ENCODE measurements at regions not wholly inside any gene's neighbourhood (a gene's known extent, or its start where the extent isn't known, plus 50 kb on each side); places are given as distances from the start of the nearest gene placed in this dataset.

GRCh38 chr2:204031056-204031455 is 94.5 kb downstream of the ICOS start:
- H3K27me3 Mint-ChIP-seq = peaks cover 4% of the 10 kb centered on the region

DNA sequence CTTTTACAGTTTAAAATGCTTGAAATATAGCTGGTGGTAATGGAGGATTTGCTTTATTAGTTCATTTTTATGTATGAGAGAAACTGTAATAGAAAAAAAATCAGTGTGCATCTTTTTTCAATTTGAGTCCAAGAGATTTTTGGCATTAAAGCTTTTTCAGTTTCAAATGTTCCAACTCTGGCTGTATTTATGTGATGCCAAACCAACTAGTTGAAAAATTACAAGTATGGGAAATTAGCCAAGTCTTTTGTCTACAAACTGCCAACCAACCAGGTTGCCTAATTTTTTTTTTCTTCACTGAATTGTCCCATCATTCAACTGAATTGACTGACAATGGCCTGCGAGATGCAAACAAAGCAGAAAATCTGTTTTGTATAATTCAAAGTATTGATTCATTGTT is 95.7 kb downstream of the ICOS start:
- Mint-ChIP-seq H3K4me1 (no peaks in the 10 kb centered on the region), H3K27ac (no peak overlapping the region), H3K27me3 (peaks cover 4% of the 10 kb centered on the region), H3K36me3 (ENCODE audit: low read depth) (no peaks in the 10 kb centered on the region), H3K4me3 (no peak overlapping the region)
- ATAC-seq (no peak), DNase-seq (no peak)
- H3K9me3 ChIP-seq (ENCODE audit: control insufficient read depth, low read length, poor library complexity, severe bottlenecking) = no peaks in the 10 kb centered on the region

More at GRCh38 chr2:204031056-204031455, 94.5 kb downstream of the ICOS start:
- Mint-ChIP-seq H3K4me1 (peaks cover 8% of the 10 kb centered on the region), H3K36me3 (ENCODE audit: low read depth) (no peaks in the 10 kb centered on the region), H3K4me3 (no peak overlapping the region), H3K27ac (no peak overlapping the region)
- ATAC-seq (no peak), DNase-seq (no peak)
- no peaks in the 10 kb centered on the region for H3K9me3 ChIP-seq (ENCODE audit: control insufficient read depth, low read length, poor library complexity, severe bottlenecking)

DNA sequence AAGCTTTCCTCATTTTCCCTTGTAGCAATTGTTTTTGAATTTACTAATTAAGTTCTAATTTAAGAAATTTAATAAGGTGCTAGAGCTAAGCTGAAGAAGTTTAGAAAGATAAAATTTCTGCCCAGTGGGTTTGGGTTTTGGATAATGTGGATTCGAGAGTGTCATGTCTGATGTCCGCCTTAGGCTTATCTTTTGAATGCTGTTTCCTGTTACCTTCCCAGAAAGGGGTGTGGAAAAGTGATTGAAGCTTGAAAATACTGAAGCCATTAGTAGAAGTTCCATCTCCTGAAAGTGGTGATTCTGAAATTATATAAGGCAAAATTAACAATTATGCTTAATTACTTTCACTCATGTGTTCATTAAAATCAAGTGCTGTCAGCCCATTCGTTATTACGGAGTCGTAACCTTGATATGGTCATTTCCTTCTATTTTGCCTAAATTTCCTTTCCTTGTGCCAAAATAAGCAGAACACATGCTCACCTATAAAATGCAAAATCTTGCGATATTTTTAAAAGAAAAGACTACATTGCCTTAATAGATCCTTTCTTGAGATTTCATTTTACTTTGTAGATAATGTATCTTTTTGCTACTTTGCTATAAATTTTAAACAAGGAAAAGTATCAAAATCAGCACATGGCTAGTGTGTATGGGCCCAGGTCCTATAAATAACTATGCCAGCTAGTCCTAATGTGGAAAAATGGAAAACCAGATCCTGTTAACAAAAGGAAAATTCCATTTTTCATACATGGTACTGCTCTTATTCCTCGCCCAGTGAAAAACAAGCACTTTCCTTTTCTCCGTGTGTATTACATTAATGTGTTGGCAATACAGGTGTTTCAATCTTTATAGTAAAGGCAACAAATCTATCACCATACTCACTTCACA is 97.3 kb downstream of the ICOS start:
- Mint-ChIP-seq H3K4me3 (no peak overlapping the region), H3K27ac (no peak overlapping the region), H3K4me1 (no peaks in the 10 kb centered on the region), H3K27me3 (peaks cover 4% of the 10 kb centered on the region), H3K36me3 (ENCODE audit: low read depth) (peaks cover 2% of the 10 kb centered on the region)
- H3K9me3 ChIP-seq (ENCODE audit: control insufficient read depth, low read length, poor library complexity, severe bottlenecking) = no peaks in the 10 kb centered on the region
- ATAC-seq (no peak), DNase-seq (no peak)

DNA sequence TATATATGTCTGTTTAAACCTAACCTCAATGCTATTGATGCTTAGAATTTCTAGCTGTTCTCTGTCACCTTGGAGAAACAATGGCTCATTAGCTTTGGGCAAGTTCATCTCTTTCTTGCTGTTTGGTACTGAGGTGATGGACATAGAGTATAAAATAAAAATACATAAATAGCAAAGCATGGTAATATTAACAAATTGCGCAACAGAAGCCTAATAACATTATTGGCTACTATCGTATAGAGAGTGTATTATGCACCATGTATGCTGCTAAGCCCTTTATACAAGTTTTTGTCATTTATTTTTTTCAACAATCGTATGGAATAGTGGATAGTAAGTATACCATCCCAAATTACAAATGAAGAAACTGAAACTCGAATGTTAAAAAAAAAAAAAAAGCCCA is 100.1 kb downstream of the ICOS start:
- H3K4me1 Mint-ChIP-seq = no peaks in the 10 kb centered on the region
- ATAC-seq = no peak
- no peak for DNase-seq
- no peak overlapping the region for H3K27ac Mint-ChIP-seq
- peaks cover 2% of the 10 kb centered on the region for H3K36me3 Mint-ChIP-seq (ENCODE audit: low read depth)
- H3K4me3 Mint-ChIP-seq = no peak overlapping the region
- H3K9me3 ChIP-seq (ENCODE audit: control insufficient read depth, low read length, poor library complexity, severe bottlenecking) = no peaks in the 10 kb centered on the region
- peaks cover 13% of the 10 kb centered on the region for H3K27me3 Mint-ChIP-seq

DNA sequence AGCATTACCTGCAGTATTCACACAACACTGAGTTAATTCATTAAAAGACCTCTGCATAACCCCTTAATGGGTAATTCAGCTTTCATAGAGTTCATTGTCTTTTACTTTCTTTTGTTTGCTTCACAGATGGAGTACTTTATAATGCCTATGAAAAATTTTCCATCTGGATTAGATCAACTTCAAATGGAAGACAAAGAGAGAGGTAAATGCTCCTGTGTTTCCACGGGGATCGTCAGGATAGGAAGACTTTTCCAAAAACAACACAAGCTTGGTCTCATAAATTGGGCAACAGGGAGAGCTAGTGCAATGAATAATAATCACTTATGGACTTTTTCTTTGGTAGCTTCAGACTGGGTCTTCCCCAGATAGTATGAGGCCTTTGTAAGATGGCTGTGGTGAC is 100.7 kb downstream of the ICOS start:
- Mint-ChIP-seq H3K27ac (no peak overlapping the region), H3K36me3 (ENCODE audit: low read depth) (peaks cover 2% of the 10 kb centered on the region), H3K4me3 (no peak overlapping the region), H3K27me3 (peaks cover 13% of the 10 kb centered on the region), H3K4me1 (no peaks in the 10 kb centered on the region)
- DNase-seq (no peak), ATAC-seq (no peak)
- no peaks in the 10 kb centered on the region for H3K9me3 ChIP-seq (ENCODE audit: control insufficient read depth, low read length, poor library complexity, severe bottlenecking)

DNA sequence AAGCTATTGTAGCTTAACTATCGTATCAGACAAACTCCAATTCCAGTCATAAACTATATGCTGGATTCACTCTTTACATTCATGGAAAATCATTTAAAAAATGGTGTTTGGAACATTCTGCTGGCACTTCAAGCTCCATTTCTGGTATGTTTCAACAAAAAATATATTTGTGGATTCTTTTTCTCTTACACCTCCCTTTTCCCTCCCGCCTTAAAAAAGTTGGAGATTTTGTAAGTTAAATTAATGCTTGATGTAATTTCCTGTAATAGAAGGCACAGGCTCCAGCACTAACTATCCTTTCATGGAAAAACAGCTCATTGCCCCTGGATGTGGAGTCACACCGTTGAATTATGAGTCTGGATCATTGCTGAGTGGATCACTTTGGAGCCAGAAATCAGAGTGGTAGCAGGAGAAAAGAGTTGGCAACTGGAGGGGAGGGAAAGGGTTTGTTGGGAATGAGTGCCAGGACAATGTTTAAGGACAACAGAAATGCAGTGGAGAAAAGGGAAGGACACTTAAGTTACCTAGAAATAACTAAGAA is 102.8 kb downstream of the ICOS start:
- Mint-ChIP-seq H3K36me3 (ENCODE audit: low read depth) (peaks cover 4% of the 10 kb centered on the region), H3K4me3 (no peak overlapping the region), H3K27ac (no peak overlapping the region), H3K27me3 (peaks cover 11% of the 10 kb centered on the region), H3K4me1 (peaks cover 3% of the 10 kb centered on the region)
- ATAC-seq (no peak), DNase-seq (no peak)
- no peaks in the 10 kb centered on the region for H3K9me3 ChIP-seq (ENCODE audit: control insufficient read depth, low read length, poor library complexity, severe bottlenecking)

DNA sequence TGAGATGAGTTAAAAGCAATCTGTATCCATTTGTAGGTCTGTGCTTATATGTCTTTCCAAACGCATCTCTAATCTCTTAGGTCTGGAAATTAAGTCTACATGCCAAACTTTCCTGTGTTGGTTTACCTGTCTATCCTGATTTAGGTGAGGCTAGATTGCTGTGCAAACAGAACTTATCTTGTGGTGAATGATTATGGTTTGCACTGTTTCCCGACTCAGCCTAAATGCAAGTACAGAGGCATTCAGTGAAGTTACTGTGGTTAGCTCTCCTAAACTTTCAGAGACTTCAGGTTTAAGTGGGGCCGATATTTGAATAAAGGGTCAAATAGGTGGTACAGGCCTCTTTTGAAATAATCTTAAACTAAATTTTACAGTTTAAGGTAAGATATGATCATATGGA is 103.5 kb downstream of the ICOS start:
- Mint-ChIP-seq H3K27ac (no peak overlapping the region), H3K4me3 (no peak overlapping the region), H3K36me3 (ENCODE audit: low read depth) (peaks cover 4% of the 10 kb centered on the region), H3K4me1 (peaks cover 9% of the 10 kb centered on the region), H3K27me3 (peaks cover 9% of the 10 kb centered on the region)
- H3K9me3 ChIP-seq (ENCODE audit: control insufficient read depth, low read length, poor library complexity, severe bottlenecking) = no peaks in the 10 kb centered on the region
- ATAC-seq = no peak
- no peak for DNase-seq

DNA sequence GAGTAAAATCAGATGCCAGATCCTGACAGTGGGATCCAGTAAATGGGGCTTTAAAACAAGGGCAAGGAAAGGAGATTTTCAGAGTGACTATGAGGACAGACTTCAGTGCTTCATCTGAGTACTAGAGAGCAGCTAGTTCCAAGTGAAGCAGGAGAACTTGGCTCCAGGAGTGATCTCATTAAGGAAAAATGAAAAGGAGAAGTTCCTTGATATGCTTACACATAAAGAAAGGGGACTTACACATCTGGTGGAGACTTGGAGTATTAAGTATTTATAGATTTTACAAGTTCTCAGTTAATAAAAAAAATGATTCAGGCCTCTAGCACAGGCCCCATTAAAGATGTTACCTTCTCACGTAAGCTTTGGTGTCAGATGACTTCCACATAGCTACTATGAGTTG is 105.8 kb downstream of the ICOS start:
- peaks cover 10% of the 10 kb centered on the region for H3K4me1 Mint-ChIP-seq
- H3K4me3 Mint-ChIP-seq = no peak overlapping the region
- DNase-seq = no peak
- peaks cover 9% of the 10 kb centered on the region for H3K27me3 Mint-ChIP-seq
- peaks cover 4% of the 10 kb centered on the region for H3K36me3 Mint-ChIP-seq (ENCODE audit: low read depth)
- H3K9me3 ChIP-seq (ENCODE audit: control insufficient read depth, low read length, poor library complexity, severe bottlenecking) = no peaks in the 10 kb centered on the region
- no peak overlapping the region for H3K27ac Mint-ChIP-seq
- no peak for ATAC-seq

DNA sequence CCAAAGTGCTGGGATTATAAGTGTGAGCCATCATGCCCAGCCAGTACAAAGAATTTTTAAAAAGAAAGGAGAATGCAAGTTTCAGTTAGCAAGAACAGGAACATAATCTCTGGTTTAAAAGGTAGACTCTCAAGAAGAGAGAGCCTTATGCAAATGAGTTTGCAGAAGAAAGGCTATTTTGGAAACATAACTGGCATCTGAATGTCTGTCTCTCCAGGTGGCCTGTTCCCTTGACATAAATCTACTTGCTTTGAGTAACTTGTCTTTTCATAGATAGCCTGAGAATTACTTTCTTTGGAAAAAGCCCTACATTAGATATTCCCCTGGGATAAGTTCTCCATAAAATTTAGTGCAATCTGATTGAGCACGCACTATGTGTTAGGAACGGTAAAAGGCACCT is 109.6 kb downstream of the ICOS start:
- Mint-ChIP-seq H3K27me3 (no peaks in the 10 kb centered on the region), H3K4me3 (no peak overlapping the region), H3K36me3 (ENCODE audit: low read depth) (peaks cover 2% of the 10 kb centered on the region), H3K4me1 (peaks cover 22% of the 10 kb centered on the region), H3K27ac (no peak overlapping the region)
- no peaks in the 10 kb centered on the region for H3K9me3 ChIP-seq (ENCODE audit: control insufficient read depth, low read length, poor library complexity, severe bottlenecking)
- DNase-seq (no peak), ATAC-seq (no peak)

DNA sequence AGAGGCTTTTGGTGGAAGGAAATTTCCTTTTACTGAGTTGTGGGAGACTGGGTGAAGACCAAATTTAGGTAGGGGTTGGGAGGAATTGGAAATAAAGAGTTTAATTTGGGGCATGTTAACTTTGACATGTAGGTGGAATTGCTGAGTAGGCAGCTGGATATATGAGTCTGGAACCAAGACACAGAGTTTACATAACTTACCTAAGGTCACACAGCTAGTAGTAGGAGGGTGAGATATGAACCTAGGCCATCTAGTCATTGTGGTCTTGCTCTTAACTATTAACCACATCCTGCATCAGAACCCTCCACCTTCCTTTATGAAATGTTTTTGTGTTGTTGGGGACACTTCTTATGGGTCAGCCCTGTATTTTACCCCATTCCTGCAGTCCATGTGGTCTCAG is 113.1 kb downstream of the ICOS start:
- no peaks in the 10 kb centered on the region for H3K36me3 Mint-ChIP-seq (ENCODE audit: low read depth)
- ATAC-seq (no peak), DNase-seq (no peak)
- H3K9me3 ChIP-seq (ENCODE audit: control insufficient read depth, low read length, poor library complexity, severe bottlenecking) = no peaks in the 10 kb centered on the region
- no peak overlapping the region for H3K4me3 Mint-ChIP-seq
- H3K27ac Mint-ChIP-seq = no peak overlapping the region
- peaks cover 17% of the 10 kb centered on the region for H3K4me1 Mint-ChIP-seq
- no peaks in the 10 kb centered on the region for H3K27me3 Mint-ChIP-seq

GRCh38 chr2:204050681-204051080 is 114.1 kb downstream of the ICOS start:
- DNase-seq (no peak), ATAC-seq (no peak)
- Mint-ChIP-seq H3K27ac (no peak overlapping the region), H3K27me3 (peaks cover 4% of the 10 kb centered on the region), H3K36me3 (ENCODE audit: low read depth) (no peaks in the 10 kb centered on the region), H3K4me3 (no peak overlapping the region), H3K4me1 (peaks cover 12% of the 10 kb centered on the region)
- H3K9me3 ChIP-seq (ENCODE audit: control insufficient read depth, low read length, poor library complexity, severe bottlenecking) = no peaks in the 10 kb centered on the region

GRCh38 chr2:204051476-204051875 is 114.9 kb downstream of the ICOS start:
- peaks cover 5% of the 10 kb centered on the region for H3K27me3 Mint-ChIP-seq
- H3K4me1 Mint-ChIP-seq = peaks cover 12% of the 10 kb centered on the region
- no peaks in the 10 kb centered on the region for H3K36me3 Mint-ChIP-seq (ENCODE audit: low read depth)
- no peaks in the 10 kb centered on the region for H3K9me3 ChIP-seq (ENCODE audit: control insufficient read depth, low read length, poor library complexity, severe bottlenecking)
- DNase-seq = no peak
- no peak overlapping the region for H3K27ac Mint-ChIP-seq
- peak; percentile 50 for ATAC-seq
- no peak overlapping the region for H3K4me3 Mint-ChIP-seq

DNA sequence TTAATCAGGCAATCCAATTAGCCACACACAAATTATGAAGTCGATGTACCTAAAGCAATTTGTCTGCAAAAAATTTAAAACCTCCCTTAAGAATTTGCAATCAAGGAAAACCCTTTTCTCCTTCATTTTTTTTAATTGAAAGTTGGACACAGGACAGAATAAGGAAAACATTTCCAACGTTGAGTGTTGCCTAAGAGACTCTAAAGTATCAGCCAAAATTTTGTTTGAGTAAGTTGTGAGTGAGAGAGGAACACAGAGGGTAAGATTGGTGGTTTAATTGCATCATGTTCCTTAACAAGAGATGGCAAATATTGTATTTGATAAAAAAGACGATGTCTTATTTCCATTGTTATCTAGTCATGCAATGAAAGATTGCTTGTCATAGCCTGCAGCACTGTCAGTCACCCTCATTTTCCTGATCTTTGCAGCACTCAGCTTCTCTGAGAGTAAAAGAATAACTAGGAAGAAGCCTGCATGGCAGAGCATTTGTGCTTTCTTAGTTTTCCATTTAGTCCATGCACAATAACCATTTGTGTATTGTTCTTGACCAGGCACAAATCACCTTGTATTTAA is 115.5 kb downstream of the ICOS start:
- Mint-ChIP-seq H3K27ac (no peak overlapping the region), H3K36me3 (ENCODE audit: low read depth) (no peaks in the 10 kb centered on the region), H3K27me3 (peaks cover 5% of the 10 kb centered on the region), H3K4me1 (peaks cover 12% of the 10 kb centered on the region), H3K4me3 (no peak overlapping the region)
- no peaks in the 10 kb centered on the region for H3K9me3 ChIP-seq (ENCODE audit: control insufficient read depth, low read length, poor library complexity, severe bottlenecking)
- DNase-seq = no peak
- ATAC-seq = no peak

DNA sequence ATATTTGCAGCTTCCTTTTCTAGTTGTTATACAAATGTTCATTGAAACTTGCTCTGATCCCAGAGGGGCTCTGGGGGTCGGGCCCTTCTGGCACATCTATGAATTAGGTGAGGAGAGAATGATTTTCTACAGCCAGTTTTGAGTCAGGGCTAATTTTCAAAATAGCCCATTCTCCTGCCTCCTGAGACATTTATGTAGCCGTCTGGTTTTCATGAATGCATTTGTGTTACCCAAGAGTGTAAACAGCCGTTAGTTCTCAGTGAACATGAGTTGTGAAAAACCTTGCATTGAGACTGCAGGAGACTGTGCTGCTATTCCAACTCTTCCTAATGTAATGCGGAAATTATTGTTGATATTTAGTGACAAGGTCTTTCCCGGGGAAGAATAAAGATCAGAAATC is 122.5 kb downstream of the ICOS start:
- no peak for ATAC-seq
- no peak overlapping the region for H3K4me3 Mint-ChIP-seq
- H3K36me3 Mint-ChIP-seq (ENCODE audit: low read depth) = no peaks in the 10 kb centered on the region
- no peaks in the 10 kb centered on the region for H3K4me1 Mint-ChIP-seq
- H3K9me3 ChIP-seq (ENCODE audit: control insufficient read depth, low read length, poor library complexity, severe bottlenecking) = no peaks in the 10 kb centered on the region
- H3K27ac Mint-ChIP-seq = no peak overlapping the region
- peaks cover 5% of the 10 kb centered on the region for H3K27me3 Mint-ChIP-seq
- DNase-seq = no peak
